Spleen (tissue), 7 donors: ENCODE measurements at regions not wholly inside any gene's neighbourhood (a gene's known extent, or its start where the extent isn't known, plus 50 kb on each side); places are given as distances from the start of the nearest gene placed in this dataset.

Experiments used
- POLR2A ChIP-seq, 3 donors: fragments of 450-650 bp; IDR thresholded peaks; one replicate each; pipeline ENCODE4 v1.5.1; 2017; ENCODE audit warnings: antibody characterized with exemption in 3 of 3, mild to moderate bottlenecking in 1 of 3
- POLR2AphosphoS5 ChIP-seq, 3 donors: sonication (generic); formaldehyde crosslinking; IDR thresholded peaks; one replicate each; pipeline ENCODE4 v1.5.1; 2017; ENCODE audit warnings: antibody characterized with exemption in 3 of 3
- TF ChIP-seq, protein P1 (sequence below), 11 experiments: fragments of 200-600 bp in 7 of 11; fragments of 450-650 bp in 4 of 11; sonication (generic) in 4 of 11; IDR thresholded peaks in 8 of 11; conservative IDR thresholded peaks in 3 of 11; 1 replicate in 7 of 11; 2 replicates in 4 of 11; pipeline versions ENCODE4 v1.4.0 to v1.8.0; 2016 to 2021; ENCODE audit warnings: antibody characterized with exemption in 11 of 11, inconsistent platforms in 4 of 11, mild to moderate bottlenecking in 1 of 11
- donor health status: DM: no; HTN: no; CAD: no; lungs with moderate emphysema.
- donor health status: DM: no; HTN: no; CAD: no.
- donor health status: DM: no; HTN: no; CAD: no.

DNA sequence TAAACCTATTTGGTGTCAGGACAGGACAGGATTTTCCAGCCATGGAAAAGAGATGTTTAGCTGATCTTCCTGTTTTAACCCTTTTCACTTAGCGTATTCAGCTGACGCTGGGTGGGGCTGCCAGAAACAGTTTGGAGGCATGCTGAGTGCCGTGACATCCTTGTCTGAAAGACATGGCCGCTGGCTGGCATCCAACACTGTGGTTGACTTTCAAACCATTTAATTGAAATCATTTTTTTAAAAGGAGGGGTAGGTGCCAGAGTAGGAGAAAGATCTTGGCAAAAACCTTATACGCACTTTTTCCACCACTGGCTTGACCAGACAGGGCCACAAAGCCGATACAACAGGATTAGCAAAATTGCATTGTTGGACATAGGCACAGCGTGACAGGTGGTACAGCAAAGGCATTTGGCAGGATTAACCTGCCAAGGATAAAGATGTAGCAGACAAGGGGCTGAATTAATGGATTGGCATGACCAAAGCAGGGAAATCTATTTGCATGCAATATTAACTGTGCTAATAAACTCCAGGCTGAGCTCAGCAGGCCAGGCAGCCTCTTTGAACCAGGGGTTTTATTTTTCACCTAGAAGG is 131.8 kb upstream of the TOPAZ1 start:
- TF ChIP-seq, protein P1, sequence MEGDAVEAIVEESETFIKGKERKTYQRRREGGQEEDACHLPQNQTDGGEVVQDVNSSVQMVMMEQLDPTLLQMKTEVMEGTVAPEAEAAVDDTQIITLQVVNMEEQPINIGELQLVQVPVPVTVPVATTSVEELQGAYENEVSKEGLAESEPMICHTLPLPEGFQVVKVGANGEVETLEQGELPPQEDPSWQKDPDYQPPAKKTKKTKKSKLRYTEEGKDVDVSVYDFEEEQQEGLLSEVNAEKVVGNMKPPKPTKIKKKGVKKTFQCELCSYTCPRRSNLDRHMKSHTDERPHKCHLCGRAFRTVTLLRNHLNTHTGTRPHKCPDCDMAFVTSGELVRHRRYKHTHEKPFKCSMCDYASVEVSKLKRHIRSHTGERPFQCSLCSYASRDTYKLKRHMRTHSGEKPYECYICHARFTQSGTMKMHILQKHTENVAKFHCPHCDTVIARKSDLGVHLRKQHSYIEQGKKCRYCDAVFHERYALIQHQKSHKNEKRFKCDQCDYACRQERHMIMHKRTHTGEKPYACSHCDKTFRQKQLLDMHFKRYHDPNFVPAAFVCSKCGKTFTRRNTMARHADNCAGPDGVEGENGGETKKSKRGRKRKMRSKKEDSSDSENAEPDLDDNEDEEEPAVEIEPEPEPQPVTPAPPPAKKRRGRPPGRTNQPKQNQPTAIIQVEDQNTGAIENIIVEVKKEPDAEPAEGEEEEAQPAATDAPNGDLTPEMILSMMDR (IDR thresholded peaks at IDR 0.05 in 8 of 11, conservative IDR thresholded peaks at IDR 0.05 in 3 of 11) = no peak
- no peak for TF ChIP-seq POLR2A (IDR thresholded peaks at IDR 0.05)
- TF ChIP-seq POLR2AphosphoS5 (IDR thresholded peaks at IDR 0.05) = no peak
